Psoas muscle (tissue), 7 donors: ENCODE measurements at regions not wholly inside any gene's neighbourhood (a gene's known extent, or its start where the extent isn't known, plus 50 kb on each side); places are given as distances from the start of the nearest gene placed in this dataset.

Experiments used
- ATAC-seq, 4 donors: fragments of 200-7000 bp; cut with Tn5 transposase; one replicate each; pipeline ENCODE4 v1.9.1; 2020; ENCODE audit warnings: moderate library complexity in 3 of 4, mild to moderate bottlenecking in 2 of 4
- DNase-seq, 2 donors: peaks; one replicate each; pipeline ENCODE4 v3.0.0-alpha.2; 2020
- H3K27ac ChIP-seq: fragments of 200-600 bp; one replicate; pipeline ENCODE4 v1.8.0; 2022
- H3K27me3 ChIP-seq, 3 donors: fragments of 200-600 bp in 1 of 3; one replicate each; pipeline versions ENCODE4 v1.6.1 to v1.8.0; 2013 to 2022; ENCODE audit warnings: low read length in 2 of 3, mild to moderate bottlenecking in 2 of 3, moderate library complexity in 1 of 3; ENCODE audit not compliant: insufficient read depth in 3 of 3
- H3K36me3 ChIP-seq, 2 donors: fragments of 200-600 bp in 1 of 2; one replicate each; pipeline versions ENCODE4 v1.6.1 to v1.8.0; 2013 to 2022; ENCODE audit warnings: low read depth in 1 of 2, mild to moderate bottlenecking in 1 of 2, moderate library complexity in 1 of 2; ENCODE audit not compliant: insufficient read depth in 1 of 2
- H3K4me1 ChIP-seq: fragments of 200-600 bp; one replicate; pipeline ENCODE4 v1.8.0; 2022
- H3K4me3 ChIP-seq: fragments of 200-600 bp; one replicate; pipeline ENCODE4 v1.8.0; 2022; ENCODE audit warnings: mild to moderate bottlenecking
- H3K9me3 ChIP-seq: fragments of 200-600 bp; one replicate; pipeline ENCODE4 v1.8.0; 2022
- WGBS, 3 donors: extraction: QIAGEN DNeasy Blood & Tissue Kit; methylation state at CpG; one replicate each; pipeline versions ENCODE4 v1.1.6 to v1.1.7; 2013; 5-methylcytosine and 5-hydroxymethylcytosine counted together
- intact Hi-C, 2 donors: fragments of 100-400 bp; cut with DNase I; formaldehyde crosslinking; loops; one replicate each; pipeline versions ENCODE4 v1.11.0 to v1.14.2; 2022
- TF ChIP-seq, protein P1 (sequence below): fragments of 200-600 bp; IDR thresholded peaks from one replicate; pipeline ENCODE4 v1.8.0; 2022; ENCODE audit warnings: antibody characterized with exemption
- donor health status: healthy with polysubstance abuse.
- donor health status: DM: no; HTN: no; CAD: no; lungs with moderate emphysema.
- donor health status: Bipolar disorder and iron deficiency.
- donor health status: healthy.
- donor health status: DM: yes; HTN: yes; CAD: no.
- donor health status: DM: no; HTN: no; CAD: no.
- donor health status: DM: yes; HTN: yes; CAD: no.

- no peaks in the 10 kb centered on the region for H3K4me1 ChIP-seq
- ATAC-seq: no peak
- H3K27ac ChIP-seq: no peak overlapping the region
- intact Hi-C loops: no loop called here
- H3K4me3 ChIP-seq: no peak overlapping the region
- WGBS, 3 donors: 41 to 77% (median 62%) methylated on average over 5 of the region's 5 CpGs
- TF ChIP-seq, protein P1, sequence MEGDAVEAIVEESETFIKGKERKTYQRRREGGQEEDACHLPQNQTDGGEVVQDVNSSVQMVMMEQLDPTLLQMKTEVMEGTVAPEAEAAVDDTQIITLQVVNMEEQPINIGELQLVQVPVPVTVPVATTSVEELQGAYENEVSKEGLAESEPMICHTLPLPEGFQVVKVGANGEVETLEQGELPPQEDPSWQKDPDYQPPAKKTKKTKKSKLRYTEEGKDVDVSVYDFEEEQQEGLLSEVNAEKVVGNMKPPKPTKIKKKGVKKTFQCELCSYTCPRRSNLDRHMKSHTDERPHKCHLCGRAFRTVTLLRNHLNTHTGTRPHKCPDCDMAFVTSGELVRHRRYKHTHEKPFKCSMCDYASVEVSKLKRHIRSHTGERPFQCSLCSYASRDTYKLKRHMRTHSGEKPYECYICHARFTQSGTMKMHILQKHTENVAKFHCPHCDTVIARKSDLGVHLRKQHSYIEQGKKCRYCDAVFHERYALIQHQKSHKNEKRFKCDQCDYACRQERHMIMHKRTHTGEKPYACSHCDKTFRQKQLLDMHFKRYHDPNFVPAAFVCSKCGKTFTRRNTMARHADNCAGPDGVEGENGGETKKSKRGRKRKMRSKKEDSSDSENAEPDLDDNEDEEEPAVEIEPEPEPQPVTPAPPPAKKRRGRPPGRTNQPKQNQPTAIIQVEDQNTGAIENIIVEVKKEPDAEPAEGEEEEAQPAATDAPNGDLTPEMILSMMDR: no peak
- no peaks in the 10 kb centered on the region for H3K36me3 ChIP-seq
- no peaks in the 10 kb centered on the region for H3K9me3 ChIP-seq
- peaks cover 0 to 3% (median 0%) of the 10 kb centered on the region in 3 donors for H3K27me3 ChIP-seq
- DNase-seq: no peak
Observed at GRCh38 chr4:121277194-121278105, 103.4 kb downstream of the QRFPR start.

- Histone ChIP-seq H3K4me1 (no peaks in the 10 kb centered on the region), H3K9me3 (no peaks in the 10 kb centered on the region), H3K27me3 (no peaks in the 10 kb centered on the region), H3K36me3 (no peaks in the 10 kb centered on the region), H3K27ac (no peak overlapping the region), H3K4me3 (no peak overlapping the region)
- 83% methylated on average over 3 of the region's 3 CpGs for WGBS, 3 donors
- ATAC-seq (no peak), DNase-seq (no peak)
- TF ChIP-seq, protein P1: no peak
- intact Hi-C loops: no loop called here
Observed at GRCh38 chr4:121273191-121273590, 107.6 kb downstream of the QRFPR start.

DNA sequence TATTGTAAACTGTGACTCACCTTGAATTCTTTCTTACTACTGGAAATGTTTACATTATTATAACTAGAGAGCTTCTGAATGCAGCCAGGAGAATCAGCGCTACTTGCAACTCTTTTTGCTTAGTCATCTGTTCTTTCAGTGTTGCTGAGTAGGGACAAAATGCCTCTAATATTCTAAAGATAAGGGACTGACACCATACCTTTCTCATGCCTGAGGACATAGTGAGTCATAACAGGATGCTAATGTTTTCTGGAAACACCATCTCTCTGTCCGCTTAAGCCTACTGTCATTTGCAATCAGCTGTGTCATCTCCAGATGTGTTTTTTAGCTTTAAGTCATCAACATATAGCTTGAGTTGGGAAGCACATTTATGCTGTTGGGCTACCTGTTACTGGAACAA lies 108.3 kb downstream of the QRFPR start:
- DNase-seq (no peak), ATAC-seq (no peak)
- WGBS, 3 donors: 74 to 85% (median 79%) methylated on average over 2 of the region's 2 CpGs
- no peak overlapping the region for H3K27ac ChIP-seq
- TF ChIP-seq, protein P1: no peak
- intact Hi-C loops: no loop called here
- no peak overlapping the region for H3K4me3 ChIP-seq
- H3K27me3 ChIP-seq: no peaks in the 10 kb centered on the region
- no peaks in the 10 kb centered on the region for H3K9me3 ChIP-seq
- H3K36me3 ChIP-seq: no peaks in the 10 kb centered on the region
- no peaks in the 10 kb centered on the region for H3K4me1 ChIP-seq

GRCh38 chr4:121270389-121270788 lies 106.3 kb upstream of the TNIP3 start:
- no peaks in the 10 kb centered on the region for H3K9me3 ChIP-seq
- TF ChIP-seq, protein P1: no peak
- intact Hi-C loops: no loop called here
- no peaks in the 10 kb centered on the region for H3K36me3 ChIP-seq
- DNase-seq (no peak), ATAC-seq (no peak)
- H3K27ac ChIP-seq: no peak overlapping the region
- no peaks in the 10 kb centered on the region for H3K4me1 ChIP-seq
- no peak overlapping the region for H3K4me3 ChIP-seq
- H3K27me3 ChIP-seq: no peaks in the 10 kb centered on the region

DNA sequence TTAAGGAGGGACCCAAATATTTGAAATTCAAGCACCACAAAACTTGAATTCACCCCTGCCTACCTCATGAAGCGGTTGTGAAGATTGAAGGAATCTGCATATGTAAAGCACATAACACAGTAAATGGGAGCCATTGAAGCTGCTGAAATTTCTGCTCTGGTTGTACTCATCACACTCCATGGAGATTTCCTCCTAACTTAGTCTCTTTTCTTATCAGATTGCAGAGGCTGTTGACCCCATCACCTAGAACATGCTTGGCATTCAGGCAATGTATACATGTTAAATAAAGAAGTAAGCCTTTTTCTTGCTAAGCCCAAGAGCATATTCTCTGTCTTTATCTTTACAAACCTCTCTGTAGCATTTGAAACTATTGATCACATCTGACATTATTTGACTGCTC lies 104.9 kb upstream of the TNIP3 start:
- intact Hi-C loops: no loop called here
- ATAC-seq (no peak), DNase-seq (no peak)
- Histone ChIP-seq H3K4me3 (no peak overlapping the region), H3K4me1 (no peaks in the 10 kb centered on the region), H3K27ac (no peak overlapping the region), H3K27me3 (no peaks in the 10 kb centered on the region), H3K9me3 (no peaks in the 10 kb centered on the region), H3K36me3 (no peaks in the 10 kb centered on the region)
- 85 to 91% (median 88%) methylated on average over 1 of the region's 1 CpG for WGBS, 3 donors
- TF ChIP-seq, protein P1: no peak
